Brain microvascular endothelial cell (primary cell): ENCODE measurements at regions not wholly inside any gene's neighbourhood (a gene's known extent, or its start where the extent isn't known, plus 50 kb on each side); places are given as distances from the start of the nearest gene placed in this dataset.

ENCODE experiments used
- DNase-seq: peaks from one replicate; pipeline ENCODE4 v3.0.0-alpha.2; 2020
- H3K27ac ChIP-seq: fragments of 250-450 bp; sonication (Bioruptor Pico); 2 replicates; pipeline ENCODE4 v1.5.1; 2020; ENCODE audit warnings: mild to moderate bottlenecking, moderate library complexity
- H3K27me3 ChIP-seq: fragments of 250-450 bp; sonication (Bioruptor Pico); replicated peaks from 2 replicates; pipeline ENCODE4 v1.5.1; 2020; ENCODE audit warnings: mild to moderate bottlenecking
- H3K36me3 ChIP-seq: fragments of 250-450 bp; sonication (Bioruptor Pico); replicated peaks from 2 replicates; pipeline ENCODE4 v1.5.1; 2020; ENCODE audit warnings: mild to moderate bottlenecking
- H3K4me3 ChIP-seq: 2 replicates; pipeline ENCODE4 v1.5.1; 2011; ENCODE audit warnings: low read depth, mild to moderate bottlenecking, control low read depth, low read length, moderate library complexity
- in situ Hi-C: cut with HindIII; loops from 2 replicates; pipeline ENCODE4 v1.10.0; 2017; ENCODE audit warnings: low sequenced_read_pairs, low pct_ligation_motif_present
- TF ChIP-seq, protein P1 (sequence below): IDR thresholded peaks from 2 replicates; pipeline ENCODE4 v1.5.1; 2011; ENCODE audit warnings: low read depth, mild to moderate bottlenecking, moderate library complexity, low read length, control low read depth, inconsistent platforms; ENCODE audit errors: missing control alignments

DNA sequence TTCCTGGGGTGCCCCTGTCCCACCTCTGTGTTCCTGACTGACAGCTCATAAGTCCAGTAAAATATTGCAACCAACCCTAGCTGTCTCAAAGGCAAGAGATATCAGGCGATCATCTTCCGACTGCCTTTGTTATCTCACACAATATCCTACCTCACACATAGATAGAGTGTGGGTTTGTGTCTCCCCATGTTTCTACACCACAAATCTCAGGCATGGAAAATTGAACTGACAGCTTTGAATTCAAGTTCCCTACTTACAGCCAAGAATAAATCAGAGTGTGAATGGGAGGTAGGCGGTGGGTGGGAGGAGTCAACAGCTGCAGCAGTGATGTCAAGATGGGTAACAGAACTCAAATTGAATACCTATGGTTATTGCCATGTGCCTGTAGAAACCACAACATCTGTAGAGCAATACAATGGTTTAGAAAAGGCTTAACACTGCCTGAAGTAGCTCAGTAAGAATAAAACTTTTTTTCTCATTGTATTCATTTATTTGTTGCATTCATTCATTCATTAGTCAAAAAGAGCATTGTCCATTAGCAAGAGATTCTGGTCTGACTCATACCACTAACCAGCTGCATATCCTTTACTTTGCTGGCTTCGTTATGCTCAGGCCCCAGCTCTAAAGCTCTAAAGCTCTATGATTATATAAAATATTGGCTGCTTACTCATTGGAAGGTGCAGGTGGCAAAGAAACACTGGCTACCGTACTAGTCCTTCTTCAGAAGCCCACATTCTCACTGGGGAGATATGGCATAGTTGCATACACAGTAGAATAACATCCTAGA lies 108.2 kb upstream of the DMAC1 start:
- H3K36me3 ChIP-seq: no peaks in the 10 kb centered on the region
- no peaks in the 10 kb centered on the region for H3K27me3 ChIP-seq
- no peak for DNase-seq
- H3K27ac ChIP-seq: no peak overlapping the region
- TF ChIP-seq, protein P1, sequence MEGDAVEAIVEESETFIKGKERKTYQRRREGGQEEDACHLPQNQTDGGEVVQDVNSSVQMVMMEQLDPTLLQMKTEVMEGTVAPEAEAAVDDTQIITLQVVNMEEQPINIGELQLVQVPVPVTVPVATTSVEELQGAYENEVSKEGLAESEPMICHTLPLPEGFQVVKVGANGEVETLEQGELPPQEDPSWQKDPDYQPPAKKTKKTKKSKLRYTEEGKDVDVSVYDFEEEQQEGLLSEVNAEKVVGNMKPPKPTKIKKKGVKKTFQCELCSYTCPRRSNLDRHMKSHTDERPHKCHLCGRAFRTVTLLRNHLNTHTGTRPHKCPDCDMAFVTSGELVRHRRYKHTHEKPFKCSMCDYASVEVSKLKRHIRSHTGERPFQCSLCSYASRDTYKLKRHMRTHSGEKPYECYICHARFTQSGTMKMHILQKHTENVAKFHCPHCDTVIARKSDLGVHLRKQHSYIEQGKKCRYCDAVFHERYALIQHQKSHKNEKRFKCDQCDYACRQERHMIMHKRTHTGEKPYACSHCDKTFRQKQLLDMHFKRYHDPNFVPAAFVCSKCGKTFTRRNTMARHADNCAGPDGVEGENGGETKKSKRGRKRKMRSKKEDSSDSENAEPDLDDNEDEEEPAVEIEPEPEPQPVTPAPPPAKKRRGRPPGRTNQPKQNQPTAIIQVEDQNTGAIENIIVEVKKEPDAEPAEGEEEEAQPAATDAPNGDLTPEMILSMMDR: no peak
- no peak overlapping the region for H3K4me3 ChIP-seq
- in situ Hi-C loops: no loop called here

DNA sequence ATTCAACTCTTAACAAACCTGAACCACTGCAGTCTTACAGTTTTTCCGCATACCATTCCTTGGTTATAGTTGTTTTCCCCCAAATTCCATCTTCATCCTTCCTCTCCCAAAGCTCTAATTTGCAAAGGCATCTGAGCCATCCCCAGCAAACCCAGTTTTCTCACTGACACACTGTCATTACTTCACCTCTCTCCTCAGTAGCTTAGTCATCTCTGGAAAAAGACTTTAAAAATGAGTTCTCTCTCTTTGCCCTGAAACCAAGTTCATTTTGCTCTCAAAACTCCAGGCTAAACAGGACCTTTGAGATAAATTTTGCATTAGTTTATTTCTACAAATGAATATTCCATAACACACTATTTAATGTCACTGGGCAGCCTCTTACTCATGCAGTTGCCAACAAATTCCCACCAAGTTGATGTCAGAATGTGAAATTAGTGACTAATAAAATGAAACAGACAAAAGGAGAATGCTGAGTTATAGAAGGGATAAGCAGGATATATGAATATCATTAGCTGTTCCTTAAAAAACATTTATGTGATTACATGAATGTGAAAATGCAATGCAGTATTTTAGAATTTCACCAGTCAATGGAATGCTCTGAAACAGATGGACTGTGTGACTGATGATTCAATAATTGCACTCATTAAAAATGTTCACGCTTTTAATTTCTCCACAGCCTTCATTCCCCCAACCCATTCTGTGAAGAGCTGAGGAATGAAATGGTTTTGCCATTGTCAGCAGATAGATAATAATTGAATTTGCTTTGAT lies 107.4 kb upstream of the DMAC1 start:
- TF ChIP-seq, protein P1: no peak
- in situ Hi-C loops: no loop called here
- no peak for DNase-seq
- H3K36me3 ChIP-seq: no peaks in the 10 kb centered on the region
- no peak overlapping the region for H3K27ac ChIP-seq
- H3K4me3 ChIP-seq: no peak overlapping the region
- H3K27me3 ChIP-seq: no peaks in the 10 kb centered on the region

DNA sequence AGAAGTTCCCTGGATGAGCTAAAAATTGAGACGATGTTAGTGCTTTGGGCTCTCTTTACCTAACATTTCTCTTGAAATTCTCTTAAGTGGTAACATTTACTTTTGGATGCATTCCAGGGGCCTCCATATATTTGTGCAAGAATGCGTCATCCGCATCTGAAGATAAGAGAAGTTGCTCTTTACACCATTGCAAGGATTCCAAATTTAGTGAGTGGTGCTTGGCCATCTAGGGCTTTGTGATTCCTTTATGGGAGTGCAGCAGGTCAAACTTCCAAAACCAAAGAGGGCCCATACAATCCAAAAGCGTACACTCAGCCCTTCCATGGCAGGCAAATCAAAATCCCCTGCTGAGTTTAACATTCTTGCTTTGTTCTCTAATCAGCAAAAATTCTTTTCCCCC lies 102.0 kb upstream of the DMAC1 start:
- Histone ChIP-seq H3K27ac (no peak overlapping the region), H3K4me3 (no peak overlapping the region), H3K36me3 (no peaks in the 10 kb centered on the region), H3K27me3 (no peaks in the 10 kb centered on the region)
- peak; percentile 0 for DNase-seq
- in situ Hi-C loops: no loop called here
- TF ChIP-seq, protein P1: no peak

DNA sequence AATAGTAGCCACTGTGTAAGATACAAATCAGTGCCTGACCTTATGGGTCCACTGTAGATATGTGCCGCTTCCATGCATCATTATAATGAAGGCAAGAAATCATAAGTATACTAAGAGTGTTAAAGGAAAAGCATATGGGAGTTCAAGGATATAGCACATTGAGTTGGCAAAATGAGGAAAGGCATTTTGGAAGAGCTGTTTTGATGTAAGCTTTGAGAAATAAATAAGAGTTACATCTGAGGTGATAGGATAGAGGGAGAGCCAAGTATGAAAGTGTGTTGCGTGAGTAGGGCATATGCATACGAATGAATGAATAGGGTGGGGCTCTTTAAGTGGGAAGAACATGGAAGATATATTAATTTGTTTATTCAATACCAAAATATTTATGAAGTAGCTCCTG lies 101.0 kb upstream of the DMAC1 start:
- no peak for DNase-seq
- in situ Hi-C loops: no loop called here
- no peak overlapping the region for H3K4me3 ChIP-seq
- H3K27me3 ChIP-seq: no peaks in the 10 kb centered on the region
- TF ChIP-seq, protein P1: no peak
- H3K27ac ChIP-seq: no peak overlapping the region
- H3K36me3 ChIP-seq: no peaks in the 10 kb centered on the region

DNA sequence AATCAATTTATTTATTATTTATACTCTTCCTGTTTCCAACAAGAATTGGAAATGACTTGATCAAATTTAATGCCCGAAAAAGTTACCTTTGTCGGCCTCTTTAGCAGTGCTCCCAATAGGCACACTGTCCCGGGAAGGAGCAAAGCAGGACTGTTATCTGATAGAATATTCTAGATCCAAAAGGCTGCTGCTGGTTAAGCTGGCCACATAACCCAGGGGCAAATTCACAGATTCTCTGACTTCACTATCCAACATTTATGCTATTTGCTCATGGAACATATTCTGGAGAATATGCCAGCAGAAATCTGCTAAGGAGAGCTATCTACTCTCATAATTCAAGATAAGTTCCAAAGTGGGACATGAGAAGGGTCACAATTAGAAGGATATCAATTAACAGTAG lies 100.2 kb upstream of the DMAC1 start:
- no peak overlapping the region for H3K27ac ChIP-seq
- no peak overlapping the region for H3K4me3 ChIP-seq
- H3K36me3 ChIP-seq: no peaks in the 10 kb centered on the region
- DNase-seq: no peak
- H3K27me3 ChIP-seq: no peaks in the 10 kb centered on the region
- in situ Hi-C loops: no loop called here
- TF ChIP-seq, protein P1: no peak
